B cell (primary cell): ENCODE measurements at regions not wholly inside any gene's neighbourhood (a gene's known extent, or its start where the extent isn't known, plus 50 kb on each side); places are given as distances from the start of the nearest gene placed in this dataset.

Source experiments
- ATAC-seq: fragments of 200-7000 bp; cut with Tn5 transposase; one replicate; pipeline ENCODE4 v1.10.0; 2021; ENCODE audit warnings: low read depth, mild to moderate bottlenecking, moderate number of reproducible peaks, moderate library complexity
- CTCF ChIA-PET: fragments of 350-600 bp; sonication (Branson Sonifier 250); formaldehyde crosslinking; loops from one replicate; lab custom pipeline; 2021; ENCODE audit warnings: antibody characterized with exemption, inconsistent platforms; lab: Charles Lee
- POLR2A ChIA-PET: fragments of 350-600 bp; sonication (Branson Sonifier 250); formaldehyde crosslinking; loops from one replicate; lab custom pipeline; 2021; ENCODE audit warnings: antibody characterized with exemption; lab: Charles Lee
- DNase-seq: peaks from one replicate; pipeline ENCODE4 v3.0.0; 2013
- H2AFZ ChIP-seq: 2 replicates; pipeline ENCODE4 v1.6.1; 2012; ENCODE audit warnings: mild to moderate bottlenecking, low read depth, low read length; ENCODE audit not compliant: insufficient read depth, poor library complexity, severe bottlenecking
- H3K27ac ChIP-seq, 2 donors: 1 replicate in 1 of 2; 2 replicates in 1 of 2; pipeline ENCODE4 v1.5.1; 2012 to 2013; ENCODE audit warnings: low read length in 2 of 2, mild to moderate bottlenecking in 2 of 2, moderate library complexity in 1 of 2
- H3K27me3 ChIP-seq, 4 experiments: fragments of 200-600 bp in 1 of 4; sonication (generic) in 1 of 4; replicated peaks in 1 of 4; 1 replicate in 2 of 4; 2 replicates in 2 of 4; pipeline versions ENCODE4 v1.6.1 to v1.7.0; 2013 to 2016; ENCODE audit warnings: low read length in 3 of 4, mild to moderate bottlenecking in 2 of 4, mixed read lengths in 1 of 4, moderate library complexity in 1 of 4; ENCODE audit not compliant: insufficient read depth in 4 of 4, control insufficient read depth in 3 of 4; ENCODE audit errors: control extremely low read depth in 1 of 4
- H3K36me3 ChIP-seq, 2 experiments: replicated peaks in 1 of 2; 1 replicate in 1 of 2; 2 replicates in 1 of 2; pipeline versions ENCODE4 v1.6.1 to v1.7.1; 2013; ENCODE audit warnings: low read length in 1 of 2; ENCODE audit not compliant: insufficient read depth in 2 of 2, control insufficient read depth in 1 of 2; ENCODE audit errors: control extremely low read depth in 1 of 2, extremely low read depth in 1 of 2
- H3K4me1 ChIP-seq, 2 donors: fragments of 200-600 bp in 1 of 2; sonication (generic) in 1 of 2; 1 replicate in 1 of 2; 2 replicates in 1 of 2; pipeline versions ENCODE4 v1.5.1 to v1.6.1; 2013 to 2017; ENCODE audit warnings: low read length in 2 of 2; ENCODE audit not compliant: control insufficient read depth in 2 of 2, insufficient read depth in 2 of 2
- H3K4me2 ChIP-seq: replicated peaks from 2 replicates; pipeline ENCODE3; 2012; ENCODE audit warnings: mild to moderate bottlenecking, low read depth, low read length; ENCODE audit not compliant: poor library complexity, severe bottlenecking
- H3K4me3 ChIP-seq, 5 experiments: fragments of 200-600 bp in 1 of 5; sonication (generic) in 1 of 5; 1 replicate in 3 of 5; 2 replicates in 2 of 5; pipeline versions ENCODE4 v1.5.1 to v1.7.0; 2011 to 2016; ENCODE audit warnings: low read length in 4 of 5, mild to moderate bottlenecking in 4 of 5, low read depth in 2 of 5, control low read depth in 1 of 5, moderate library complexity in 1 of 5; ENCODE audit not compliant: insufficient read depth in 1 of 5; ENCODE audit errors: control extremely low read depth in 1 of 5, extremely low read depth in 1 of 5
- H3K79me2 ChIP-seq: fragments of 200-600 bp; sonication (generic); one replicate; pipeline ENCODE4 v1.6.0; 2016; ENCODE audit warnings: low read length; ENCODE audit not compliant: control insufficient read depth, insufficient read depth
- H3K9ac ChIP-seq: fragments of 200-600 bp; sonication (generic); 2 replicates; pipeline ENCODE4 v1.6.1; 2017; ENCODE audit warnings: mild to moderate bottlenecking, low read length, moderate library complexity
- H3K9me3 ChIP-seq, 3 donors: one replicate each; pipeline versions ENCODE4 v1.6.1 to v1.7.1; 2013; ENCODE audit warnings: low read length in 2 of 3; ENCODE audit not compliant: control insufficient read depth in 2 of 3, insufficient read depth in 1 of 3; ENCODE audit errors: control extremely low read depth in 1 of 3
- H4K20me1 ChIP-seq: 2 replicates; pipeline ENCODE4 v1.6.0; 2012; ENCODE audit warnings: mild to moderate bottlenecking, low read length; ENCODE audit not compliant: insufficient read depth, control insufficient read depth, poor library complexity, severe bottlenecking
- H3K27ac Mint-ChIP-seq: one replicate; pipeline ENCODE4 v1.8.0; 2021; ENCODE audit warnings: mixed read lengths
- H3K27me3 Mint-ChIP-seq: one replicate; pipeline ENCODE4 v1.8.0; 2021; ENCODE audit warnings: mixed read lengths
- H3K4me1 Mint-ChIP-seq: one replicate; pipeline ENCODE4 v1.8.0; 2021; ENCODE audit warnings: mixed read lengths
- H3K4me3 Mint-ChIP-seq: one replicate; pipeline ENCODE4 v1.8.0; 2021; ENCODE audit warnings: mixed read lengths
- H3K9me3 Mint-ChIP-seq: one replicate; pipeline ENCODE4 v1.8.0; 2022; ENCODE audit warnings: mixed read lengths; ENCODE audit not compliant: insufficient read depth
- CTCF ChIP-seq: fragments of 200-600 bp; IDR thresholded peaks from one replicate; pipeline ENCODE4 v1.8.0; 2022; ENCODE audit warnings: antibody characterized with exemption, mild to moderate bottlenecking
- EZH2 ChIP-seq: IDR thresholded peaks from 2 replicates; pipeline ENCODE4 v1.6.1; 2012; ENCODE audit warnings: borderline replicate concordance, low read depth, mild to moderate bottlenecking, moderate library complexity, low read length; ENCODE audit not compliant: insufficient read depth, poor library complexity, severe bottlenecking
- WGBS: methylation state at CpG from one replicate; pipeline ENCODE4 v1.1.5; 2013; ENCODE audit warnings: missing lambda C conversion rate; ENCODE audit not compliant: insufficient coverage; 5-methylcytosine and 5-hydroxymethylcytosine counted together
- intact Hi-C: fragments of 100-400 bp; cut with micrococcal nuclease; formaldehyde crosslinking; loops from one replicate; pipeline ENCODE4 v1.10.0; 2022

DNA sequence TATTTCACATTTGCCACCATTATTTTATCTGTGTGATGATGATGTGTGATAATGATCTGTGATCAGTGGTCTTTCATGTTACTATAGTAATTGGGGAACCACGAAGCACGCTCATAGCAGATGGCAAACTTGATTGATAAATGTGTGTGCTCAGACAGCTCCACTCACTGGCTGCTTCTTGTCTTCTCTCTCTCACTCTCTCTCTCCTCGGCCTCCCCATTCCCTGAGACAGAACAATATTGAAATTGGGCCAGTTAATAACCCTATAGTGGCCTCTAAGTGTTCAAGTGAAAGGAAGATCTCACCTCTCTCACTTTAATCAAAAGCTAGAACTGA is 60.7 kb upstream of the RAPGEF4 start:
- no CpG with 5 or more reads among the region's 3 CpGs for WGBS
- ChIA-PET CTCF (no interaction called here), POLR2A (no interaction called here)
- intact Hi-C loops: no loop called here
- Histone ChIP-seq H3K79me2 (no peaks in the 10 kb centered on the region), H3K4me3 (no peak overlapping the region), H3K27me3 (no peaks in the 10 kb centered on the region), H4K20me1 (no peaks in the 10 kb centered on the region), H3K4me2 (peak overlapping the region; percentile 53), H2AFZ (no peak overlapping the region), H3K4me1 (no peaks in the 10 kb centered on the region), H3K27ac (no peak overlapping the region), H3K9me3 (no peaks in the 10 kb centered on the region), H3K36me3 (no peaks in the 10 kb centered on the region), H3K9ac (no peak overlapping the region)
- ATAC-seq (no peak), DNase-seq (no peak)
- no peak overlapping the region for H3K4me3 Mint-ChIP-seq
- TF ChIP-seq CTCF (no peak), EZH2 (no peak)
- no peak overlapping the region for H3K27ac Mint-ChIP-seq
- H3K4me1 Mint-ChIP-seq: no peaks in the 10 kb centered on the region
- H3K27me3 Mint-ChIP-seq: peaks cover 10% of the 10 kb centered on the region
- H3K9me3 Mint-ChIP-seq: no peaks in the 10 kb centered on the region

DNA sequence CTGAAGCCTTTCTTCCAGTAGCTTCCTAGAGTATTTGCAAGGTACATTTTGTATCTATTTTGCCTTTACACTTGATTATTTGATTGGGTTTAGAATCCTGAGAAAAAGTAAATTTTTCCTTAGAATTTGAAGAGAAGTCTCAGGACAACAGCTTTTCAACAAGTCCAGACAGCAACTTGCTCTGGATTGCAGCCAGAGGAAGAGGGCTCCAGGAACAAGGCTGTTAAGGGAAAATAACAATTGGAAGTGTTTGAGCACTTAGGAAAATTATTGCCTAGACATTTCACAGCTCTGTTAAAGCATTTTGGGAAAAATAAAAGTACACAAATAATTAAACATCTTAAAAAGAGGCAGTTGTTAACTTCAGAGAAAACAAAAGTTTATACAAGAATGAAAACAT is 58.3 kb upstream of the RAPGEF4 start:
- CTCF ChIA-PET: no interaction called here
- H3K27ac ChIP-seq: no peak overlapping the region
- POLR2A ChIA-PET: no interaction called here
- no peak overlapping the region for H3K9ac ChIP-seq
- Mint-ChIP-seq H3K4me1 (no peaks in the 10 kb centered on the region), H3K9me3 (no peaks in the 10 kb centered on the region), H3K4me3 (no peak overlapping the region), H3K27me3 (peaks cover 10% of the 10 kb centered on the region), H3K27ac (no peak overlapping the region)
- no peak overlapping the region for H3K4me3 ChIP-seq
- H3K9me3 ChIP-seq: no peaks in the 10 kb centered on the region
- no peaks in the 10 kb centered on the region for H3K27me3 ChIP-seq
- no peak overlapping the region for H3K4me2 ChIP-seq
- H3K79me2 ChIP-seq: no peaks in the 10 kb centered on the region
- no peaks in the 10 kb centered on the region for H3K36me3 ChIP-seq
- TF ChIP-seq CTCF (no peak), EZH2 (no peak)
- DNase-seq (no peak), ATAC-seq (no peak)
- intact Hi-C loops: no loop called here
- H4K20me1 ChIP-seq: no peaks in the 10 kb centered on the region
- H2AFZ ChIP-seq: no peak overlapping the region
- no peaks in the 10 kb centered on the region for H3K4me1 ChIP-seq
